Esophagus squamous epithelium (tissue), 5 donors: ENCODE measurements at regions not wholly inside any gene's neighbourhood (a gene's known extent, or its start where the extent isn't known, plus 50 kb on each side); places are given as distances from the start of the nearest gene placed in this dataset.
A peak's percentile ranks its signal among the peaks of the same experiment; 100 is the strongest.

ENCODE experiments used
- DNase-seq: peaks from one replicate; lab custom pipeline; 2025; lab: John Stamatoyannopoulos, UW
- H3K27ac ChIP-seq, 4 donors: fragments of 200-600 bp; sonication (generic); one replicate each; pipeline ENCODE4 v1.5.1; 2016 to 2019; ENCODE audit warnings: mild to moderate bottlenecking in 1 of 4
- H3K27me3 ChIP-seq, 4 donors: fragments of 200-600 bp; sonication (generic); 1 replicate in 3 of 4; 2 replicates in 1 of 4; pipeline versions ENCODE4 v1.5.1 to v1.6.0; 2017 to 2021; ENCODE audit warnings: antibody characterized with exemption in 1 of 4
- H3K36me3 ChIP-seq, 3 donors: fragments of 200-600 bp; sonication (generic); one replicate each; pipeline ENCODE4 v1.5.1; 2016 to 2019
- H3K4me1 ChIP-seq, 3 donors: fragments of 200-600 bp; sonication (generic); one replicate each; pipeline ENCODE4 v1.5.1; 2017 to 2019
- H3K4me3 ChIP-seq, 4 donors: fragments of 200-600 bp; sonication (generic); 1 replicate in 3 of 4; 2 replicates in 1 of 4; pipeline ENCODE4 v1.5.1; 2016 to 2019; ENCODE audit warnings: mild to moderate bottlenecking in 2 of 4, moderate library complexity in 1 of 4
- H3K9me3 ChIP-seq, 3 donors: fragments of 200-600 bp; sonication (generic); one replicate each; pipeline ENCODE4 v1.5.1; 2016 to 2019
- POLR2A ChIP-seq, 4 donors: fragments of 450-650 bp; IDR thresholded peaks; one replicate each; pipeline ENCODE4 v1.6.1; 2017; ENCODE audit warnings: antibody characterized with exemption in 4 of 4, mild to moderate bottlenecking in 4 of 4, moderate library complexity in 3 of 4
- WGBS, 2 donors: methylation state at CpG; one replicate each; pipeline ENCODE4 v1.1.5; 2018; 5-methylcytosine and 5-hydroxymethylcytosine counted together
- intact Hi-C: fragments of 100-400 bp; cut with DNase I; formaldehyde crosslinking; loops from one replicate; pipeline ENCODE4 v1.15.0; 2022
- TF ChIP-seq, protein P1 (sequence below), 6 experiments: fragments of 450-650 bp in 4 of 6; fragments of 200-600 bp in 2 of 6; sonication (generic) in 2 of 6; IDR thresholded peaks; one replicate each; pipeline ENCODE4 v1.5.1; 2016 to 2019; ENCODE audit warnings: antibody characterized with exemption in 6 of 6, mild to moderate bottlenecking in 4 of 6, moderate library complexity in 4 of 6
- donor health status: DM: yes; HTN: yes; CAD: no.

DNA sequence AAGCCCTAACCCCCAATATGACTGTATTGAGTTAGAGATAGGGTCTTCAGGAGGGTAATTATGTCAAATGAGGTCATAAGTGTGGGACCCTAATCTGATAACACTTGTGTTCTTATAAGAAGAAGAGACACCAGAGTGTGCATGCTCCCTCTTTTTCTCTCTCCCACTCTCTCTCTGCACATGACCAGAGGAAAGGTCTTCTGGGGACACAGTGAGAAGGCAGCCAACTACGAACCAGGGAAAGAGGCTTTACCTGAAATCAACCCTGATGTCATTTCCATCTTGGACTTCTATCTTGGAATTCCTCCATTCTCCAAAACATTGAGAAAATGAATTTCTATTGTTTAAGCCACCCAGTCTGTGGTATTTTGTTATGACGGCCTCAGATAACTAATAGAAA is 97.2 kb upstream of the MAD2L1 start:
- H3K27ac ChIP-seq, result no peak overlapping the region
- intact Hi-C loops, result no loop called here
- no peaks in the 10 kb centered on the region for H3K27me3 ChIP-seq
- 45 to 75% methylated on average over 2 of the region's 2 CpGs for WGBS, 2 donors
- no peaks in the 10 kb centered on the region for H3K4me1 ChIP-seq
- H3K4me3 ChIP-seq, result no peak overlapping the region
- no peak for DNase-seq
- no peak for TF ChIP-seq POLR2A (IDR thresholded peaks at IDR 0.05)
- TF ChIP-seq, protein P1, sequence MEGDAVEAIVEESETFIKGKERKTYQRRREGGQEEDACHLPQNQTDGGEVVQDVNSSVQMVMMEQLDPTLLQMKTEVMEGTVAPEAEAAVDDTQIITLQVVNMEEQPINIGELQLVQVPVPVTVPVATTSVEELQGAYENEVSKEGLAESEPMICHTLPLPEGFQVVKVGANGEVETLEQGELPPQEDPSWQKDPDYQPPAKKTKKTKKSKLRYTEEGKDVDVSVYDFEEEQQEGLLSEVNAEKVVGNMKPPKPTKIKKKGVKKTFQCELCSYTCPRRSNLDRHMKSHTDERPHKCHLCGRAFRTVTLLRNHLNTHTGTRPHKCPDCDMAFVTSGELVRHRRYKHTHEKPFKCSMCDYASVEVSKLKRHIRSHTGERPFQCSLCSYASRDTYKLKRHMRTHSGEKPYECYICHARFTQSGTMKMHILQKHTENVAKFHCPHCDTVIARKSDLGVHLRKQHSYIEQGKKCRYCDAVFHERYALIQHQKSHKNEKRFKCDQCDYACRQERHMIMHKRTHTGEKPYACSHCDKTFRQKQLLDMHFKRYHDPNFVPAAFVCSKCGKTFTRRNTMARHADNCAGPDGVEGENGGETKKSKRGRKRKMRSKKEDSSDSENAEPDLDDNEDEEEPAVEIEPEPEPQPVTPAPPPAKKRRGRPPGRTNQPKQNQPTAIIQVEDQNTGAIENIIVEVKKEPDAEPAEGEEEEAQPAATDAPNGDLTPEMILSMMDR (IDR thresholded peaks at IDR 0.05), result no peak
- H3K9me3 ChIP-seq, result no peaks in the 10 kb centered on the region
- H3K36me3 ChIP-seq, result no peaks in the 10 kb centered on the region

DNA sequence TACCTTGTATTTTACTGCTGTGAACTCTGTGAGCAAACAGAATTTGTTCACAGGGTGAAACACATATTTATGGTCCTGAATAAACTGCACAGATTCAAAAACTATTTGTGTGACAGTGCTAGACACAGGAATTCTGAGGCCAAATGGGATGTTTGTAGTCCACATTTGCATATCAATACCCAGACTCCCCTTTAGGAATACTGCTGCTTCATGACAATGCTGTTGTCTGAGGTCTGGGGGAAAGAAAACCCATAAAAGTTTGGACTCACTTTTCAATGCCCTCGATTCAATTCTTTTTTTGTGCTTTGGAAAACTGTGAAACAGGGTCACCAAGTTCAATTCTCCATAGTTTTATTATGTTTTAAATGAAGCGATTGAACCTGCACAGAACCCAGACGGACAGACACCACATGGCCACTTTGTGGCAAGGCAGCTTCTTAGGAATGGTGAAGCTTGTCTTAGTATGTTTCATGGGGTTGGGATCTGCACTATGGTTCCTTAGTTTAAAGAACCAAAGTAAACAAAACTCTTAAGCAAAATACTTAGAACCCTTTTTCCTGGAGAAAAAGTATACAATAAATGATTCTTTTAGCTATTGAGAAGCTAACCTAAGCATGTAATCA is 92.3 kb upstream of the MAD2L1 start:
- intact Hi-C loops, result loop anchor here (10.0 kb wide), 1 partner anchor 936 kb away; no protein-coding TSS in a partner anchor
- Histone ChIP-seq H3K27ac (no peak overlapping the region), H3K36me3 (no peaks in the 10 kb centered on the region), H3K9me3 (no peaks in the 10 kb centered on the region), H3K4me3 (no peak overlapping the region), H3K27me3 (no peaks in the 10 kb centered on the region), H3K4me1 (no peaks in the 10 kb centered on the region)
- 80 to 90% methylated on average over 3 of the region's 3 CpGs for WGBS, 2 donors
- no peak for DNase-seq
- TF ChIP-seq, protein P1 (IDR thresholded peaks at IDR 0.05), result no peak
- no peak for TF ChIP-seq POLR2A (IDR thresholded peaks at IDR 0.05)

DNA sequence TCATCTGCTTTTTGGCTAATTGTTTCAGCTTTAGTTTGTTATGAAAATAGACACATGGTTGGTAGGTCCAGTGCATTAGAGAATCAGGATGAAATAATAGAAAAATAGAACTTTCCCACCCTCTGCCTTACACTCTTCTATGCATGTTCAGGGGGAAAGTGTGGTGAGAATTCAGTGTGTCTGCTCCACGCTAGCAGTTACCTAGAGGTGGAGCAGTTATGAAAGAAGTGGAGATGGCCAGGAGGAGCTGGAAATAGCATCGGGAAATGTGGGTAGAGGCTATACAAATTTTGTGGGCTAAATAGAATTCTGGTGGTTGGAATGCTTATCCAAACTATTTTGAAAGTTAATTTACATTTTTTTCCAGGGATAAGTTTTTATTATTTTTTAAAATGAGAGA is 91.4 kb upstream of the MAD2L1 start:
- no peaks in the 10 kb centered on the region for H3K27me3 ChIP-seq
- no peak for DNase-seq
- intact Hi-C loops, result loop anchor here (10.0 kb wide), 1 partner anchor 937 kb away; no protein-coding TSS in a partner anchor
- no peaks in the 10 kb centered on the region for H3K4me1 ChIP-seq
- WGBS, 2 donors, result 61 to 67% methylated on average over 2 of the region's 2 CpGs
- H3K36me3 ChIP-seq, result no peaks in the 10 kb centered on the region
- H3K9me3 ChIP-seq, result no peaks in the 10 kb centered on the region
- H3K4me3 ChIP-seq, result no peak overlapping the region
- no peak for TF ChIP-seq POLR2A (IDR thresholded peaks at IDR 0.05)
- H3K27ac ChIP-seq, result no peak overlapping the region

DNA sequence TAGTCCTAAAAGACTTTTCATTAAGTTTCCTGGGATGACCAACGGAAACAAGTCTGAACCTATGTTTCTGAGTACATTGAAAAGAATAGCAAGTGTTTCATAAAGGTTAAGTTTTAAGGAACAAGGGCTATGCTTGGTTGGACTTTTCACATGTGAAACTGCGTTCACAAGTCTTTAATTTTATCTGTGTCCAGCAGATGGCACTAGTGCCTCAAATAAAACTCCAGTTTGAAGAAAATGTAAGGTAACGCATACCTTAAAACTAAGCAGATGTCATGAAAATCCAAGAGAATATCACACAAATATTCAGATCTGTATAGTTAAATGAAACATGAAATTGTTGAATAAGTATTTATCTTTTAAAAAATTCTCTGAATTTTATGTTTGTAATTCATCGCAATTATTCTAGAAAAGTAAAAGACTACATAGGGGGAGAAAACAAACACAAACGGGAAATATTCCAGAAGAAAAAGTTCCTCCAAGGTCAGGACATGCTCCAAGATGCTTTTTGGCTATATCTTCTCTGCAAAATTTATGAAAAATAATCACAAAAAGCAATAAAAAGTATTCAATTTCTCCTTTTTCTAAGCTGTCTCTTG is 89.6 kb upstream of the MAD2L1 start:
- H3K4me3 ChIP-seq, result no peak overlapping the region
- 19 to 24% methylated on average over 5 of the region's 5 CpGs for WGBS, 2 donors
- H3K27ac ChIP-seq, result no peak overlapping the region
- no peaks in the 10 kb centered on the region for H3K9me3 ChIP-seq
- no peaks in the 10 kb centered on the region for H3K27me3 ChIP-seq
- DNase-seq, result no peak
- no peaks in the 10 kb centered on the region for H3K36me3 ChIP-seq
- TF ChIP-seq, protein P1 (IDR thresholded peaks at IDR 0.05), result peak in 5 of 6 experiments; percentile 35 to 71 (median 60)
- TF ChIP-seq POLR2A (IDR thresholded peaks at IDR 0.05), result no peak
- H3K4me1 ChIP-seq, result no peaks in the 10 kb centered on the region
- intact Hi-C loops, result loop anchor here (10.0 kb wide), 1 partner anchor 939 kb away; no protein-coding TSS in a partner anchor

DNA sequence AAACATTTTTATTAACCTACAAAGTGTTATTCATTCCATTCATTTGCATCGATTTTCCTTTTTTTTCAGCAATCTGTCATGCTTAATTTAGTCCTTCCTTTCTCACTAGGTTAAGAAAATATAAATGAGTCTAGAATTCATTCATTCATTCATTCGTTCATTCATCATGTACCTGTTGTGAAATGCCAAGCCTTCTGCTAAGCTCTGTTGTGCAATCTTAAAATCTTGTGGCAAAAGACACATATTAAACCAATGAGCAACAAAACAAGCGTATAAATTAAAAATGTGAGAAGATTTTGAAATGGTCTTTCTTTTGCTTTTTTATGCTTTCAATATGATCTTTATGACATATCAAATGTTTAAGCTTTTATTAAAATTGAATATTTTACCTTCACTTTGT is 88.6 kb upstream of the MAD2L1 start:
- 51 to 67% methylated on average over 3 of the region's 3 CpGs for WGBS, 2 donors
- Histone ChIP-seq H3K27ac (no peak overlapping the region), H3K4me1 (no peaks in the 10 kb centered on the region), H3K9me3 (no peaks in the 10 kb centered on the region), H3K4me3 (no peak overlapping the region), H3K36me3 (no peaks in the 10 kb centered on the region), H3K27me3 (no peaks in the 10 kb centered on the region)
- intact Hi-C loops, result loop anchor here (10.0 kb wide), 1 partner anchor 940 kb away; no protein-coding TSS in a partner anchor
- TF ChIP-seq, protein P1 (IDR thresholded peaks at IDR 0.05), result no peak
- TF ChIP-seq POLR2A (IDR thresholded peaks at IDR 0.05), result no peak
- no peak for DNase-seq
